Transverse colon (tissue), 4 donors: ENCODE measurements at regions not wholly inside any gene's neighbourhood (a gene's known extent, or its start where the extent isn't known, plus 50 kb on each side); places are given as distances from the start of the nearest gene placed in this dataset.
"Not testable (repeated sequence)": the region's sequence is repeated elsewhere in the genome, so short reads cannot be mapped to it uniquely, and the experiment has no call there.

ENCODE experiments used
- CTCF ChIP-seq, 5 experiments: fragments of 200-600 bp in 3 of 5; fragments of 450-650 bp in 2 of 5; sonication (generic) in 3 of 5; IDR thresholded peaks; 1 replicate in 2 of 5; 2 replicates in 3 of 5; pipeline ENCODE4 v1.5.1; 2016 to 2017; ENCODE audit warnings: antibody characterized with exemption in 5 of 5, inconsistent platforms in 3 of 5, mild to moderate bottlenecking in 2 of 5, moderate library complexity in 1 of 5
- POLR2A ChIP-seq: fragments of 450-650 bp; IDR thresholded peaks from one replicate; pipeline ENCODE4 v1.6.1; 2016; ENCODE audit warnings: antibody characterized with exemption, mild to moderate bottlenecking, moderate library complexity
- POLR2AphosphoS5 ChIP-seq, 3 donors: sonication (generic); formaldehyde crosslinking; IDR thresholded peaks; one replicate each; pipeline ENCODE4 v1.6.1; 2016; ENCODE audit warnings: antibody characterized with exemption in 3 of 3

- TF ChIP-seq CTCF (IDR thresholded peaks at IDR 0.05); POLR2A; POLR2AphosphoS5 (IDR thresholded peaks at IDR 0.05): not testable (repeated sequence)
Observed at GRCh38 chr18:55892862-55893813, 305.1 kb upstream of the TCF4 start.
